ENCODE measurements at regions not wholly inside any gene's neighbourhood (a gene's known extent, or its start where the extent isn't known, plus 50 kb on each side); places are given as distances from the start of the nearest gene placed in this dataset.

DNA sequence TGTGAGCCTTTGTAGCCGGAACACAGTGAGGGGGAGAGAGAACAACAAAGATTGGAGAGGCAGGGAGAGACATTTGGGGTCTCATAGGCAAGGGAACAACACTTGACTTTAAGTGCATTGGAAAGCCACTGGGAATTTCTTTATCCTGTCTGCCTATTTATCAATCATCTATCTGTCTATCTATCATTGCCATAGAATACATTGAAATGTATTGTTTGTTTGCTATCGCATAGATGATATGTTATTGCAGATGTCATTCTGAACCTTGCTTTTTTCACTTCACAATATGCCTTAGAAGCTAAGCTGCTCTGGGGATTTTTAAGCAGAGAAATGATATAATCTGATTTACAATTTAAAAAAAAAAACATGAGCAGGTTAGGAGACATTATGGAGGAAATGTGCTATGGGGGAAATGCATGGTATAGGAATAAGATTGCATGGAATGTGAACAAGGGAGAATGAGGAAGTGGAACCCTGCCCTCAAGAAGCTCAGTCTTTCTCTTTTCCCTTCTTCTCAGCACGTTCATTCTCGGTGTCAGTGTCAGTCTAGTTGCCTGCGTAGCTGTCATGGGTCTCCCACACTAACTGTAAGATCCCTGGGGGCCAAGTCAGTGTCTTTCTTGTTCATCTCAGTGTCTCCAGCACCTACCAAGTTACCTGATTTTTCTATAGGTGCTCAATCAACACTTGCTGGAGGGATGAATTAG is 158.7 kb upstream of the ARHGAP20 start:
- intact Hi-C loops (cut with DNase I) = no loop called here
- no peaks in the 10 kb centered on the region for H3K9me3 ChIP-seq (ENCODE audit: control insufficient read depth, low read length)
- H3K4me3 ChIP-seq (ENCODE audit: low read length) = no peak overlapping the region
- ATAC-seq = no peak
- no peaks in the 10 kb centered on the region for H3K27me3 ChIP-seq (ENCODE audit: control insufficient read depth, insufficient read depth)
- 80% methylated on average over 5 of the region's 5 CpGs for WGBS
- H3K27ac ChIP-seq (ENCODE audit: low read length) = no peak overlapping the region
- no peaks in the 10 kb centered on the region for H3K4me1 ChIP-seq (ENCODE audit: control insufficient read depth, insufficient read depth, low read length)
- no peak for DNase-seq

DNA sequence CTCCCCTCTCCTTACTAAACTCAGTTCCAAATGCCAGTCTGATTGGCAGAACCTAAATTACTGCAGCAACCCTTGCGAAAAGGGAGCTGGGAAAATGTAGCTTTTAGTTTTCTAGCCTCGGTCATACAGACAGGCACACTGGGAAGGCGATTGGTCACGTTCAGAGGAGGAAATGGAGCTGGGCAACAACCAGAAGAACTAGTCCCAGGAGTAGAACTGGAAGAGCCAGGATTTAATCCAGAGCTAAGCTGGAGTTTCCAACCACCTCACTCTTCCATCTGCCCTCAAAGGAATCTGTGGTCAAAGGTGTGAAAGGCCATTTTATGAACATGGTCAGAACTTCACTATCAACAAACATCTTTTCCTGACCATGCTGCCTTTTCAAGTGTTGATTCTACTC is 155.7 kb upstream of the ARHGAP20 start:
- Histone ChIP-seq H3K27me3 (ENCODE audit: control insufficient read depth, insufficient read depth) (no peaks in the 10 kb centered on the region), H3K4me3 (ENCODE audit: low read length) (no peak overlapping the region), H3K27ac (ENCODE audit: low read length) (no peak overlapping the region), H3K9me3 (ENCODE audit: control insufficient read depth, low read length) (no peaks in the 10 kb centered on the region), H3K4me1 (ENCODE audit: control insufficient read depth, insufficient read depth, low read length) (no peaks in the 10 kb centered on the region)
- 89% methylated on average over 4 of the region's 4 CpGs for WGBS
- ATAC-seq (no peak), DNase-seq (no peak)
- intact Hi-C loops (cut with DNase I) = loop anchor here in 1 of 4 donors (10.0 kb wide), 1 partner anchor 153 kb away; the partner anchor contains the start of gene ARHGAP20

DNA sequence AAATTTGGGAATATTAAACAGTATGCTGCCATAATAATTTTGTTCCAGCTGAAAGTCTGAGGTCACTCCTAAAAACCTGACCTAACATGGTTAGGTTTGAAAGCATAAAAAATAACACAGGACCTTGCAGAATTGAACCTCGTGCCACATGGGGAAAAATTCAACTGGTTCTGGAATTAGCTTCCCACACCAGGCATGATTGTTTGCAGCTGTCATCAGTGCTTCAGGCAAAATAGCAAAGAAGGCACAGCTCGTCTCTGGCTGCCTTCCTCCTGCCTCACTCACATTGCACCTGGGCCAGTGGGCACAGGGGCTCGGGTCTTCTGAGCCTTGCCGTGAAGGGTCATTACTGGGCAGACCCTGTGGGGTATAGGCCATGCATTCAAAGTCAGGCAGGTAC is 153.8 kb upstream of the ARHGAP20 start:
- no peaks in the 10 kb centered on the region for H3K4me1 ChIP-seq (ENCODE audit: control insufficient read depth, insufficient read depth, low read length)
- DNase-seq (no peak), ATAC-seq (no peak)
- no peaks in the 10 kb centered on the region for H3K9me3 ChIP-seq (ENCODE audit: control insufficient read depth, low read length)
- no peak overlapping the region for H3K27ac ChIP-seq (ENCODE audit: low read length)
- no peak overlapping the region for H3K4me3 ChIP-seq (ENCODE audit: low read length)
- WGBS = 75% methylated on average over 4 of the region's 4 CpGs
- no peaks in the 10 kb centered on the region for H3K27me3 ChIP-seq (ENCODE audit: control insufficient read depth, insufficient read depth)
- intact Hi-C loops (cut with DNase I) = loop anchor here in 1 of 4 donors (10.0 kb wide), 1 partner anchor 151 kb away; the partner anchor contains the start of gene ARHGAP20

DNA sequence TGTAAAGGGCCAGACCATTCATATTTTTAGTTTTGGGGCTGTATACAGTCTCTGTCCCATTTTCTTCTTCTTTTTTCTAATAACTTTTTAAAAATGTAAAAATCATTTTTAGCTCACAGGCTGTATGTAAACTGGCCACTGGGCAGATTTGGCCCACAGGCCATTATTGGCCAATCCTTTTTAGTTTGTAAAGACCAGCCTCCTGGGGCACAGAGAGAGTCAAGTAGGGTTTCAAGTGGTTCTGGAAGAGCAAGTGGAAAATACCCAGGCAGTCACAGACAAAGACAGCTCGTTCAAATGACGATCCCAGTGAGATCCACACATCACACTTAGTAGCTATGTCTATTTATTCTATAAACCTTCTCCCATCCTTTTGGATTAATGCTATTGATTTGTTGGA is 150.2 kb upstream of the ARHGAP20 start:
- intact Hi-C loops (cut with DNase I) = loop anchor here in 1 of 4 donors (10.0 kb wide), 1 partner anchor 148 kb away; the partner anchor contains the start of gene ARHGAP20
- Histone ChIP-seq H3K27ac (ENCODE audit: low read length) (no peak overlapping the region), H3K4me1 (ENCODE audit: control insufficient read depth, insufficient read depth, low read length) (no peaks in the 10 kb centered on the region), H3K9me3 (ENCODE audit: control insufficient read depth, low read length) (no peaks in the 10 kb centered on the region), H3K27me3 (ENCODE audit: control insufficient read depth, insufficient read depth) (no peaks in the 10 kb centered on the region), H3K4me3 (ENCODE audit: low read length) (no peak overlapping the region)
- 54% methylated on average over 2 of the region's 2 CpGs for WGBS
- no peak for ATAC-seq
- no peak for DNase-seq

DNA sequence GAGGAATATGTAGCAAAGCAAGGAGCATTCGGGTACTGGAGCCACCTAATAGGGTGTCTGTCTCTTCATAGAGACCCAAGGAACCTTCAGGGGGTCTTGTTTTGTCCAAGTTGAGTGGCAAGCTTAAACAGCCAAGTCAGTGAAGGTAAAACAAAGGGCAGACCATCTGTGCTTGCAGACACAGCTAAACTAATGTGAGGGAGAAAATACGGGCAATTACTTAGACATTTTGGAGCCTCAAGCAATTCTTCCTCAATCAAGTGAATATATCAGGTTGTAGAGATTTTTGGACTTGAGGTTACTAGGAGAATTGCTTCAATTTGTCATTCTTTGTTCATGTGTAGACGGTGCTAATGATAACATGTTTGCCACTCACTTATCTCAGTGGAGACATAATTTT is 148.2 kb upstream of the ARHGAP20 start:
- DNase-seq (no peak), ATAC-seq (no peak)
- no peak overlapping the region for H3K4me3 ChIP-seq (ENCODE audit: low read length)
- intact Hi-C loops (cut with DNase I) = loop anchor here in 1 of 4 donors (10.0 kb wide), 1 partner anchor 146 kb away; the partner anchor contains the start of gene ARHGAP20
- no peaks in the 10 kb centered on the region for H3K4me1 ChIP-seq (ENCODE audit: control insufficient read depth, insufficient read depth, low read length)
- no peaks in the 10 kb centered on the region for H3K27me3 ChIP-seq (ENCODE audit: control insufficient read depth, insufficient read depth)
- 90% methylated on average over 3 of the region's 3 CpGs for WGBS
- H3K27ac ChIP-seq (ENCODE audit: low read length) = no peak overlapping the region
- H3K9me3 ChIP-seq (ENCODE audit: control insufficient read depth, low read length) = no peaks in the 10 kb centered on the region

DNA sequence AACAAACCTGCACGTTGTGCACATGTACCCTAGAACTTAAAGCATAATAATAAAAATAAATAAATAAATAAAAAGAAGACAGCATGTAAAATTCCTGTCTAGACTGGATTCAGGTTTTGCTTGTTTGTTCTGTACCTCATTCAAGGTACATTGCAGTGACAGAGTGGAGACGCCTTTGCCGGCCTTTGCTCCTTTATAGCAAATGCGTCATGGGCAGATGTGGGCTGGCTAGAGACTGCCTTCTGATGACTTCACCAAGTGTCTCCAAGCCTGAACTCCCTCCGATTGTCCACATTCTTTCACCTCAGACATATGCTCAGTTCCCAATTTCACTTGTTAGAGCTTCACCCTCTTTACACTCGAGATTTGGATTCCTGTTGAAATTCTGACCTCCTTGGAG is 147.8 kb upstream of the ARHGAP20 start:
- ATAC-seq = no peak
- Histone ChIP-seq H3K9me3 (ENCODE audit: control insufficient read depth, low read length) (no peaks in the 10 kb centered on the region), H3K4me1 (ENCODE audit: control insufficient read depth, insufficient read depth, low read length) (no peaks in the 10 kb centered on the region), H3K27me3 (ENCODE audit: control insufficient read depth, insufficient read depth) (no peaks in the 10 kb centered on the region), H3K27ac (ENCODE audit: low read length) (no peak overlapping the region), H3K4me3 (ENCODE audit: low read length) (no peak overlapping the region)
- DNase-seq = no peak
- whole genome bisulfite sequencing = 94% methylated on average over 6 of the region's 6 CpGs
- intact Hi-C loops (cut with DNase I) = loop anchor here in 1 of 4 donors (10.0 kb wide), 1 partner anchor 145 kb away; the partner anchor contains the start of gene ARHGAP20

DNA sequence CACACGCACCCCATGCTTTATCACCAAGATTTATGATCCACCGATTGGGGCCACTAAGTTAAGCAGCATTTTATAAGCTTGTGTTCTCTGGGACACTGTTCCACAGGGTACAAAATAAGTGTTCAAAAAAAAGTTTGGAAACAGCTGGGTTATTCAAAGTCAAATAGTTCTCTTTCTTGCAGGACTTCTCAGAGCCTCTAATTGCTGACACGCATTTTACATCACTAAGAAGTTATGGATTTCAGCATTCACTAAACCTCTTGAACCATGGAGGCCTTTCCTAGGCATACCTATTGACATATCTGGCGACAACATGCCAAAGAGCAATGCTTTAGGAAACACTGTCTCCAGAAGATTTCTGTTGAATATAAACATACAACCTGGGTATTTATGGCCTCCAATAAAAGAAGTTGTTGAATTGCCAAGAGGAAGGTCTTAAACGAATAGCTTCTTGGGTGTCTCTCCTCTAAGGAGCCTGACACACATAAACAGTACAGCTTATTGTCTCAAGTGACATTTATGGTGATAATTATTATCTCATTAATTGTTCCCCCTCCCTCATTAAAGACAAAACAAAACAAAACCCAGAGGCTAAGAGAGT is 147.1 kb upstream of the ARHGAP20 start:
- Histone ChIP-seq H3K27me3 (ENCODE audit: control insufficient read depth, insufficient read depth) (no peaks in the 10 kb centered on the region), H3K4me1 (ENCODE audit: control insufficient read depth, insufficient read depth, low read length) (no peaks in the 10 kb centered on the region), H3K27ac (ENCODE audit: low read length) (no peak overlapping the region), H3K4me3 (ENCODE audit: low read length) (no peak overlapping the region), H3K9me3 (ENCODE audit: control insufficient read depth, low read length) (no peaks in the 10 kb centered on the region)
- intact Hi-C loops (cut with DNase I) = no loop called here
- WGBS = 95% methylated on average over 5 of the region's 5 CpGs
- DNase-seq (no peak), ATAC-seq (no peak)

DNA sequence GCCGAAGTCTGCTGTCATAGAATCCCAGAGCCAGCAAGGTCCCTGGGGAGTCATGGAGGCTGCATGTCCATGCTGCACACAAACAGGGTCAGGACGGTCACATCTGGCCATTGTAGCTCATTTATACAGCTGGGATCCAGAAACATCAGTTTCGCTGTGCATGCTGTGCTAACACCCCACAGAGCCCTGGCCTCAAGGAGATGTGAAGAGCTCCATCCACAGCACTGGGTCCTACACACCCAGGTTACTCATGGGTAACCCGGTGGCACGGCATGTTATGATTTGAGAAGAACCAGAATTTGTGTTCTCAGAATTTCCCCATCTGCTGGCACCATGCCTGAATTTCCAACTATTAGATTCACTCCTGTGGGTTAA is 146.3 kb upstream of the ARHGAP20 start:
- Histone ChIP-seq H3K27ac (ENCODE audit: low read length) (no peak overlapping the region), H3K9me3 (ENCODE audit: control insufficient read depth, low read length) (no peaks in the 10 kb centered on the region), H3K4me3 (ENCODE audit: low read length) (no peak overlapping the region), H3K27me3 (ENCODE audit: control insufficient read depth, insufficient read depth) (no peaks in the 10 kb centered on the region), H3K4me1 (ENCODE audit: control insufficient read depth, insufficient read depth, low read length) (no peaks in the 10 kb centered on the region)
- DNase-seq (peak; percentile 12 to 56 (median 29)), ATAC-seq (no peak)
- WGBS = 52% methylated on average over 5 of the region's 5 CpGs
- intact Hi-C loops (cut with DNase I) = no loop called here

DNA sequence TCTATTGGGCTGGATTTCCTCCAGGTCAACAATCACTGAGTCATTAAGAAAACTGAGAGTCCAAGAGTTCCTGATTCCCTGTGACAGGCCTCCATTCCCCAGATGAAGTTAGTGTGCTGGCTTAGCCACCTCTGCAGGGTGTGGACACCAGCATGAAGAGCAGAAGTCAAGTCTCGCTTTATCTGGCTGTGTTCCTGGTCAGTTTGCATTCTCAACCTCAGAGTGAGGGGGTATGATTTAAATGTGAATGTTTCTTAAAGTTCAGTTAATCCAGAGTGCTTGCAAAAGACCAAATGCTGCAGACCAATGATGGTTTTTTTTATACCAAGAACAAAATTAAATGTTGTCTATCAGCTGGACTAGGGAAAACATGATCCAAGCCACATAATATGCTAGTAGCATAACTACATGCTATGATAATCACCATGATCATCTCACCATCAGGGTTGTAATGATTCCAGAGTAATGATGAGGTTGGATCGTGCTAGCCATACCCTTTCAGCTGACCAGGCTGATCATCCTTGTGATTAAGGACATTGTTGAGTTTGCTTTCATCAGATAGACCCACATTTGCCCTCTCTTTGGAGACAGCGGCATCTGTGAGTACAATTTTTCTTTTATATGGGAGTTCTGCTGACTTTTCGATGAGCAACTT is 145.8 kb upstream of the ARHGAP20 start:
- peak in 1 of 2 donors; percentile 68 for ATAC-seq
- intact Hi-C loops (cut with DNase I) = no loop called here
- WGBS = 70% methylated on average over 4 of the region's 4 CpGs
- Histone ChIP-seq H3K9me3 (ENCODE audit: control insufficient read depth, low read length) (no peaks in the 10 kb centered on the region), H3K27me3 (ENCODE audit: control insufficient read depth, insufficient read depth) (no peaks in the 10 kb centered on the region), H3K4me1 (ENCODE audit: control insufficient read depth, insufficient read depth, low read length) (no peaks in the 10 kb centered on the region), H3K4me3 (ENCODE audit: low read length) (no peak overlapping the region), H3K27ac (ENCODE audit: low read length) (no peak overlapping the region)
- no peak for DNase-seq

DNA sequence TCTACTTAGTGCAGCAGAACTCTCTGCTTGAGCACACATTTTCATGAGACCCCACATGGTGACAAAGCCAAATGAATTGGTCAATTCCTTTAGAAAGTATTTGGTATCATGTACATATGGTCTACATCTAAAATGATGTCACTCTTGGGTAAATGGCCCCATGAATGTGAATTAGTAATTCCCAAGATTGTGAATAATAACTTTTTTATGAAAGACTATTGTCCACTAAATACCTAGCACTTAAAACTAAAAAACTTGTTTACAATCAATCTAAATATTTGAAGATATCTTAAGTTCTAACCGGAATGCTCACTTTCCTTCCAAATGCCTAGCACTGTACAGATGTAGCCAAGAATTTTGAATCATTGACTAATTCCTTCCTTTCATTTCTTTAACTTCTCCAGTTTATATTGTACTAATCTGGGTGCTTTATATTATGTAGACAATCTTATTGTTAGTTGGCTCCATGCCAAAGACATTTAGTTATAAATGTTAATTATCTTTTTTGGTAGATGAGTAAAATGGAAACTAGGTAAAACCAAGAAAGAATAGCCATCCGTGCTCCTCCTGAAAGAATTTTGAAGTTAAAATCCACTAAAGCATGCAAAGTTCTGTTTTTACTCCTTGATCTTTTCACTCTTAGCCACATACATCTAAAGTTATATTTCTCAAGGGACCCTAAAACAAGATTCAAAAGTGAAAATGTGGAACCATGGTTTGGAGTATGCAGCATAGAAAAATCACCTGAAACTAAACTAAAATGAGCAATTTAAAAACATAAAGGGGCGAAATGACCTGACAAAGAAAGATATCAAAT is 145.0 kb upstream of the ARHGAP20 start:
- Histone ChIP-seq H3K27ac (ENCODE audit: low read length) (no peak overlapping the region), H3K9me3 (ENCODE audit: control insufficient read depth, low read length) (no peaks in the 10 kb centered on the region), H3K4me1 (ENCODE audit: control insufficient read depth, insufficient read depth, low read length) (no peaks in the 10 kb centered on the region), H3K27me3 (ENCODE audit: control insufficient read depth, insufficient read depth) (no peaks in the 10 kb centered on the region), H3K4me3 (ENCODE audit: low read length) (no peak overlapping the region)
- no peak for DNase-seq
- intact Hi-C loops (cut with DNase I) = no loop called here
- WGBS = 75% methylated on average over 3 of the region's 3 CpGs
- no peak for ATAC-seq

Measured in right cardiac atrium (tissue), 5 donors.